HepG2 (cell line): ENCODE measurements at regions not wholly inside any gene's neighbourhood (a gene's known extent, or its start where the extent isn't known, plus 50 kb on each side); places are given as distances from the start of the nearest gene placed in this dataset.

Experiments
- CERS6 ChIP-seq: sonication (generic); formaldehyde crosslinking; IDR thresholded peaks from 2 replicates; pipeline ENCODE4 v1.5.0; 2020; ENCODE audit warnings: missing genetic modification reagents
- DMAP1 ChIP-seq: IDR thresholded peaks from 2 replicates; pipeline ENCODE4 v1.6.1; 2016
- FOXK1 ChIP-seq: sonication (generic); formaldehyde crosslinking; IDR thresholded peaks from 2 replicates; pipeline ENCODE4 v1.4.0; 2020; ENCODE audit warnings: low read depth, missing genetic modification reagents, borderline replicate concordance
- GATAD2A ChIP-seq: IDR thresholded peaks from 2 replicates; pipeline ENCODE4 v1.6.1; 2016
- HCFC1 ChIP-seq: fragments of 150-350 bp; IDR thresholded peaks from 2 replicates; pipeline ENCODE4 v1.6.1; 2014; ENCODE audit warnings: low read depth, low read length
- HNRNPH1 ChIP-seq: fragments of 200-400 bp; formaldehyde crosslinking; optimal IDR thresholded peaks from 2 replicates; pipeline ENCODE3; 2017; ENCODE audit warnings: mild to moderate bottlenecking, low read depth, low read length
- HNRNPLL ChIP-seq: fragments of 200-400 bp; formaldehyde crosslinking; IDR thresholded peaks from 2 replicates; pipeline ENCODE4 v1.6.1; 2017; ENCODE audit warnings: mild to moderate bottlenecking, low read depth, low read length; ENCODE audit not compliant: poor library complexity, severe bottlenecking
- MYC ChIP-seq: sonication (generic); formaldehyde crosslinking; IDR thresholded peaks from 2 replicates; pipeline ENCODE4 v1.9.0; 2021; ENCODE audit warnings: missing genetic modification reagents, borderline replicate concordance
- NCOA2 ChIP-seq: sonication (generic); formaldehyde crosslinking; IDR thresholded peaks from 2 replicates; pipeline ENCODE4 v1.8.0; 2022; ENCODE audit warnings: inconsistent platforms
- NFIC ChIP-seq: IDR thresholded peaks from 2 replicates; pipeline ENCODE4 v1.6.1; 2012; ENCODE audit warnings: mild to moderate bottlenecking, low read length, inconsistent platforms
- NR3C1 ChIP-seq: sonication (generic); formaldehyde crosslinking; IDR thresholded peaks from 2 replicates; pipeline ENCODE4 v1.4.0; 2020; ENCODE audit warnings: missing genetic modification reagents
- SP140L ChIP-seq: sonication (generic); formaldehyde crosslinking; IDR thresholded peaks from 2 replicates; pipeline ENCODE4 v1.4.0; 2020; ENCODE audit warnings: missing genetic modification reagents, borderline replicate concordance
- TOE1 ChIP-seq: sonication (generic); formaldehyde crosslinking; IDR thresholded peaks from 2 replicates; pipeline ENCODE4 v1.4.0; 2020; ENCODE audit warnings: mild to moderate bottlenecking, missing genetic modification reagents
- YEATS2 ChIP-seq: sonication (generic); formaldehyde crosslinking; IDR thresholded peaks from 2 replicates; pipeline ENCODE4 v1.4.0; 2020; ENCODE audit warnings: missing genetic modification reagents, borderline replicate concordance
- ZMAT3 ChIP-seq: sonication (generic); formaldehyde crosslinking; conservative IDR thresholded peaks from 2 replicates; pipeline ENCODE4 v1.7.0; 2021; ENCODE audit warnings: missing genetic modification reagents
- ZNF280B ChIP-seq: sonication (generic); formaldehyde crosslinking; IDR thresholded peaks from 2 replicates; pipeline ENCODE4 v1.5.0; 2020; ENCODE audit warnings: missing genetic modification reagents, mild to moderate bottlenecking, borderline replicate concordance
- ZNF30 ChIP-seq: sonication (generic); formaldehyde crosslinking; IDR thresholded peaks from 2 replicates; pipeline ENCODE4 v1.5.0; 2020; ENCODE audit warnings: mild to moderate bottlenecking, missing genetic modification reagents
- ZNF337 ChIP-seq: sonication (generic); formaldehyde crosslinking; IDR thresholded peaks from 2 replicates; pipeline ENCODE4 v1.5.1; 2020; ENCODE audit warnings: missing genetic modification reagents, low read depth, mild to moderate bottlenecking, borderline replicate concordance
- ZNF496 ChIP-seq: sonication (generic); formaldehyde crosslinking; IDR thresholded peaks from 2 replicates; pipeline ENCODE4 v1.8.1; 2023; ENCODE audit warnings: mild to moderate bottlenecking, moderate library complexity, missing genetic modification reagents; ENCODE audit not compliant: insufficient replicate concordance
- ZNF670 ChIP-seq: sonication (generic); formaldehyde crosslinking; IDR thresholded peaks from 2 replicates; pipeline ENCODE4 v1.8.0; 2022; ENCODE audit warnings: mild to moderate bottlenecking, missing genetic modification reagents, borderline replicate concordance
- ZNF781 ChIP-seq: sonication (generic); formaldehyde crosslinking; IDR thresholded peaks from 2 replicates; pipeline ENCODE4 v1.5.1; 2020; ENCODE audit warnings: borderline replicate concordance, mild to moderate bottlenecking, missing genetic modification reagents; ENCODE audit errors: not compliant biosample characterization
- TF ChIP-seq, protein P1 (sequence below): sonication (generic); formaldehyde crosslinking; IDR thresholded peaks from 2 replicates; pipeline ENCODE4 v1.4.0; 2020; ENCODE audit warnings: missing genetic modification reagents
- TF ChIP-seq, protein P2 (sequence below): sonication (generic); formaldehyde crosslinking; IDR thresholded peaks from 2 replicates; pipeline ENCODE4 v1.4.0; 2020; ENCODE audit warnings: low read depth, mild to moderate bottlenecking, missing genetic modification reagents

DNA sequence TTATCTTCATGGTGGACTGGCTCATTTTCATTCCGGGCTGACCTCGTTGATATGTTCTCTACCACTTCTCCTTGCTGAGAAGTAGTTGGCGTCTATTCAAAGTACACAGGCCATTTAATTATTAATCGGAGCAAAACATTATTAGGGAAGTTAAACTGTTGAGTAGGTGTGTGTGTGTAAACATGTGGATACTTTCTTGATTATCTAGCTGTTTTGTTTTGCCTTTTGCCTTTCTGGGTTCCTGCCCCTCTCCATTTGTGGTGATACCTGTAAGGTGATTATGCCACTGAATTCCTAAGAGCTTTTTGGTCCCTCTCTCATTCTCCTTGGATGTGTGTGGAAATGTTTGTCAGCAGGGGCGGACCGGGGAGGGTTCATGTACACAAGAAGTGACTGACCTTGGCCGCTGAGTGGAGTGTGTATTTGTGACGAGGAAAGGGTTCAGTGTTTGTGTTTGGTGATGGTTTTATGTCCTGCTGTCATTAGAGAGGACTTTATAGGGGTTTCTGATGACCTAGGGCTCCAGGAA lies 56.6 kb upstream of the PPP2R5A start (continued):
- TF ChIP-seq, protein P1, sequence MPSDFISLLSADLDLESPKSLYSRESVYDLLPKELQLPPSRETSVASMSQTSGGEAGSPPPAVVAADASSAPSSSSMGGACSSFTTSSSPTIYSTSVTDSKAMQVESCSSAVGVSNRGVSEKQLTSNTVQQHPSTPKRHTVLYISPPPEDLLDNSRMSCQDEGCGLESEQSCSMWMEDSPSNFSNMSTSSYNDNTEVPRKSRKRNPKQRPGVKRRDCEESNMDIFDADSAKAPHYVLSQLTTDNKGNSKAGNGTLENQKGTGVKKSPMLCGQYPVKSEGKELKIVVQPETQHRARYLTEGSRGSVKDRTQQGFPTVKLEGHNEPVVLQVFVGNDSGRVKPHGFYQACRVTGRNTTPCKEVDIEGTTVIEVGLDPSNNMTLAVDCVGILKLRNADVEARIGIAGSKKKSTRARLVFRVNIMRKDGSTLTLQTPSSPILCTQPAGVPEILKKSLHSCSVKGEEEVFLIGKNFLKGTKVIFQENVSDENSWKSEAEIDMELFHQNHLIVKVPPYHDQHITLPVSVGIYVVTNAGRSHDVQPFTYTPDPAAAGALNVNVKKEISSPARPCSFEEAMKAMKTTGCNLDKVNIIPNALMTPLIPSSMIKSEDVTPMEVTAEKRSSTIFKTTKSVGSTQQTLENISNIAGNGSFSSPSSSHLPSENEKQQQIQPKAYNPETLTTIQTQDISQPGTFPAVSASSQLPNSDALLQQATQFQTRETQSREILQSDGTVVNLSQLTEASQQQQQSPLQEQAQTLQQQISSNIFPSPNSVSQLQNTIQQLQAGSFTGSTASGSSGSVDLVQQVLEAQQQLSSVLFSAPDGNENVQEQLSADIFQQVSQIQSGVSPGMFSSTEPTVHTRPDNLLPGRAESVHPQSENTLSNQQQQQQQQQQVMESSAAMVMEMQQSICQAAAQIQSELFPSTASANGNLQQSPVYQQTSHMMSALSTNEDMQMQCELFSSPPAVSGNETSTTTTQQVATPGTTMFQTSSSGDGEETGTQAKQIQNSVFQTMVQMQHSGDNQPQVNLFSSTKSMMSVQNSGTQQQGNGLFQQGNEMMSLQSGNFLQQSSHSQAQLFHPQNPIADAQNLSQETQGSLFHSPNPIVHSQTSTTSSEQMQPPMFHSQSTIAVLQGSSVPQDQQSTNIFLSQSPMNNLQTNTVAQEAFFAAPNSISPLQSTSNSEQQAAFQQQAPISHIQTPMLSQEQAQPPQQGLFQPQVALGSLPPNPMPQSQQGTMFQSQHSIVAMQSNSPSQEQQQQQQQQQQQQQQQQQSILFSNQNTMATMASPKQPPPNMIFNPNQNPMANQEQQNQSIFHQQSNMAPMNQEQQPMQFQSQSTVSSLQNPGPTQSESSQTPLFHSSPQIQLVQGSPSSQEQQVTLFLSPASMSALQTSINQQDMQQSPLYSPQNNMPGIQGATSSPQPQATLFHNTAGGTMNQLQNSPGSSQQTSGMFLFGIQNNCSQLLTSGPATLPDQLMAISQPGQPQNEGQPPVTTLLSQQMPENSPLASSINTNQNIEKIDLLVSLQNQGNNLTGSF (CRISPR knock-in tag): no peak
- TF ChIP-seq CERS6 (CRISPR knock-in tag) (no peak), ZNF670 (no peak), ZNF781 (CRISPR knock-in tag) (no peak), NFIC (peak; percentile 53; the same call in 1 of the 2 replicates), GATAD2A (peak; percentile 93), NR3C1 (CRISPR knock-in tag) (no peak), HCFC1 (no peak), ZNF280B (no peak), MYC (CRISPR knock-in tag) (no peak), SP140L (no peak), YEATS2 (no peak), HNRNPLL (no peak), ZNF337 (CRISPR knock-in tag) (no peak), DMAP1 (CRISPR knock-in tag) (no peak), FOXK1 (CRISPR knock-in tag) (peak; percentile 88), NCOA2 (CRISPR knock-in tag) (peak; percentile 79), ZNF496 (CRISPR knock-in tag) (no peak), ZMAT3 (CRISPR knock-in tag) (no peak), TOE1 (CRISPR knock-in tag) (no peak), HNRNPH1 (no peak), ZNF30 (CRISPR knock-in tag) (no peak)
- TF ChIP-seq, protein P2, sequence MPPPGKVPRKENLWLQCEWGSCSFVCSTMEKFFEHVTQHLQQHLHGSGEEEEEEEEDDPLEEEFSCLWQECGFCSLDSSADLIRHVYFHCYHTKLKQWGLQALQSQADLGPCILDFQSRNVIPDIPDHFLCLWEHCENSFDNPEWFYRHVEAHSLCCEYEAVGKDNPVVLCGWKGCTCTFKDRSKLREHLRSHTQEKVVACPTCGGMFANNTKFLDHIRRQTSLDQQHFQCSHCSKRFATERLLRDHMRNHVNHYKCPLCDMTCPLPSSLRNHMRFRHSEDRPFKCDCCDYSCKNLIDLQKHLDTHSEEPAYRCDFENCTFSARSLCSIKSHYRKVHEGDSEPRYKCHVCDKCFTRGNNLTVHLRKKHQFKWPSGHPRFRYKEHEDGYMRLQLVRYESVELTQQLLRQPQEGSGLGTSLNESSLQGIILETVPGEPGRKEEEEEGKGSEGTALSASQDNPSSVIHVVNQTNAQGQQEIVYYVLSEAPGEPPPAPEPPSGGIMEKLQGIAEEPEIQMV (CRISPR knock-in tag): no peak
